Upper lobe of right lung (tissue), 1 donor: ENCODE measurements at regions not wholly inside any gene's neighbourhood (a gene's known extent, or its start where the extent isn't known, plus 50 kb on each side); places are given as distances from the start of the nearest gene placed in this dataset.

ENCODE experiments used
- ATAC-seq: fragments of 200-7000 bp; cut with Tn5 transposase; one replicate; pipeline ENCODE4 v1.9.1; 2020; ENCODE audit warnings: mild to moderate bottlenecking, moderate library complexity
- DNase-seq: peaks from one replicate; pipeline ENCODE4 v3.0.0-alpha.2; 2020
- H3K27ac ChIP-seq: fragments of 200-600 bp; one replicate; pipeline ENCODE4 v1.8.0; 2022
- H3K27me3 ChIP-seq: fragments of 200-600 bp; one replicate; pipeline ENCODE4 v1.8.0; 2022; ENCODE audit warnings: mild to moderate bottlenecking
- H3K36me3 ChIP-seq: fragments of 200-600 bp; one replicate; pipeline ENCODE4 v1.8.0; 2022
- H3K4me1 ChIP-seq: fragments of 200-600 bp; one replicate; pipeline ENCODE4 v1.8.0; 2022
- H3K4me3 ChIP-seq: fragments of 200-600 bp; one replicate; pipeline ENCODE4 v1.8.0; 2022; ENCODE audit warnings: mild to moderate bottlenecking
- H3K9me3 ChIP-seq: fragments of 200-600 bp; one replicate; pipeline ENCODE4 v1.8.0; 2022
- intact Hi-C: fragments of 100-400 bp; cut with DNase I; formaldehyde crosslinking; loops from one replicate; pipeline ENCODE4 v1.11.0; 2022
- TF ChIP-seq, protein P1 (sequence below): fragments of 200-600 bp; IDR thresholded peaks from one replicate; pipeline ENCODE4 v1.8.0; 2022; ENCODE audit warnings: antibody characterized with exemption
- donor health status: DM: no; HTN: yes; CAD: no; lungs with severe emphysema.

DNA sequence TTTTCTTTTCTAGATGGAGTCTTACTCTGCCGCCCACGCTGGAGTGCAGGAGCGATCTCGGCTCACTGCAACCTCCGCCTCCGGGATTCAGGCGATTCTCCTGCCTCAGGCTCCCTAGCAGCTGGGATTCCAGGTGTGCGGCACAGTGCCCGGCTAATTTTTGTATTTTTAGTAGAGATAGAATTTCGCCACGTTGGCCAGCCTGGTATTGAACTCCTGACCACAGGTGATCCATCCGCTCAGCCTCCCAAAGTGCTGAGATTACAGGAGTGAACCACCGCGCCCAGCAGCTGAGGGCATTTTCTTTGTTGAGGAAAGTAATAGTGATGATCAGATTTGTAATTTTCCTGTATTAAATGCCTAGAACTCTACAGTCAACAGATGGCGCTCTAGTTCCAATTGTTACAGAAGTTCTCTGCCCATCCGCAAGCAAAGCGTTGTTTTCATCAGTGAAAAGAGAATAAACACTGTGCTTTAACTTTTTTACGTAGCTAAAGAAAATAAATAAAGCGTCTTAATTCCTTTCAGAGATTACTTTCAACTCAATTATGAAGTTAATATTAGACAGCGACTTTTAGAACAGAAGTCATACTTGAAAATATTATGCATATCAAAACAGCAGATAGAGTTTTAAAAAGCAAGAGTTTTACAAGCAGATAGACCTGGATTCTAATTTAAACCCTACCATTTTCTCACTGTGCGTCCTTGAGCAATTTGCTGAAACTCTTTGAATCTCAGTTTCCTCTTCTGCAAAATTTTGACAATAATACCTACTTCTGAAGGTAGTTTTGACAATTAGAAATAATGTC lies 335.1 kb downstream of the DUSP6 start:
- intact Hi-C loops = no loop called here
- Histone ChIP-seq H3K36me3 (no peaks in the 10 kb centered on the region), H3K4me1 (no peaks in the 10 kb centered on the region), H3K4me3 (no peak overlapping the region), H3K9me3 (no peaks in the 10 kb centered on the region), H3K27ac (no peak overlapping the region), H3K27me3 (no peaks in the 10 kb centered on the region)
- TF ChIP-seq, protein P1, sequence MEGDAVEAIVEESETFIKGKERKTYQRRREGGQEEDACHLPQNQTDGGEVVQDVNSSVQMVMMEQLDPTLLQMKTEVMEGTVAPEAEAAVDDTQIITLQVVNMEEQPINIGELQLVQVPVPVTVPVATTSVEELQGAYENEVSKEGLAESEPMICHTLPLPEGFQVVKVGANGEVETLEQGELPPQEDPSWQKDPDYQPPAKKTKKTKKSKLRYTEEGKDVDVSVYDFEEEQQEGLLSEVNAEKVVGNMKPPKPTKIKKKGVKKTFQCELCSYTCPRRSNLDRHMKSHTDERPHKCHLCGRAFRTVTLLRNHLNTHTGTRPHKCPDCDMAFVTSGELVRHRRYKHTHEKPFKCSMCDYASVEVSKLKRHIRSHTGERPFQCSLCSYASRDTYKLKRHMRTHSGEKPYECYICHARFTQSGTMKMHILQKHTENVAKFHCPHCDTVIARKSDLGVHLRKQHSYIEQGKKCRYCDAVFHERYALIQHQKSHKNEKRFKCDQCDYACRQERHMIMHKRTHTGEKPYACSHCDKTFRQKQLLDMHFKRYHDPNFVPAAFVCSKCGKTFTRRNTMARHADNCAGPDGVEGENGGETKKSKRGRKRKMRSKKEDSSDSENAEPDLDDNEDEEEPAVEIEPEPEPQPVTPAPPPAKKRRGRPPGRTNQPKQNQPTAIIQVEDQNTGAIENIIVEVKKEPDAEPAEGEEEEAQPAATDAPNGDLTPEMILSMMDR = peak; percentile 76
- peak; percentile 73 for ATAC-seq
- peak; percentile 59 for DNase-seq

DNA sequence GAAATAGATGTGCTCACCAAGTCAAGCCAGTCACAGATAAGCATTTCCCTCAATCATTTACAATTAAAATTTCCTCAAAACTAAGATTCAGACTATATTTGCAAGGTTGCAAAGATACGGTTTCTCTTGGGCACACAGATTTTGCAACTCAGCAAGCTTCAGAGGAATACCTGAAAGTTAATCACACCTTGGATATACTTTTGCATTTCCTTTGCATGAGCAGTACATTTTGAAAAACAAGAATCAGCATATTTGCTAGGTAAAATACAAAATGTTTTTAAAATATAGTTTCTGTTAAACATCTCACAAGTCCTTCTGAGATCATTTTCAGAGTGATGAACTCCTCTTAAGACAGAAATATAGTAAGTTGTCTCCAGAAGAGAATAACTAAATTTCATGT lies 336.9 kb downstream of the DUSP6 start:
- intact Hi-C loops = no loop called here
- Histone ChIP-seq H3K4me3 (no peak overlapping the region), H3K4me1 (no peaks in the 10 kb centered on the region), H3K27me3 (no peaks in the 10 kb centered on the region), H3K36me3 (no peaks in the 10 kb centered on the region), H3K9me3 (no peaks in the 10 kb centered on the region), H3K27ac (no peak overlapping the region)
- DNase-seq = no peak
- ATAC-seq = no peak
- TF ChIP-seq, protein P1 = no peak

DNA sequence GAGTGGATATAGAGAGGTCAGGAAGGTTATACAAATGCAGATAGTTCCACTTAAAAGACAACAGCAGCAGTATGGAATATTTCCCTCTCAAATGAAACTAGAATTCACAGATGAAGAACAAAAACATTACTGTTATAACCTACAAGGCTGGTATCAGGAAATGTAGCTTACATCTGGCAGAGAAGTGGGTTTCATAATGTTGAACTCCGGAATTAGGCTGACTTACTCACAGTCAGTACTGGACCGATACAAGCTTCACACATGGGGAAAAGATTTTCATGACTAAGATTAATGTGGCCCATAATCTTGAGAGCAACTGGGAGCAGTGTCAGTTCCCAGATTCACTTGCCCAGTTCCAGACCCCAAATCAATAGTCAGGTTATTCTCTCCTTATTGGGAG lies 353.9 kb downstream of the DUSP6 start:
- TF ChIP-seq, protein P1 = no peak
- Histone ChIP-seq H3K4me1 (no peaks in the 10 kb centered on the region), H3K27me3 (no peaks in the 10 kb centered on the region), H3K4me3 (no peak overlapping the region), H3K9me3 (no peaks in the 10 kb centered on the region), H3K27ac (no peak overlapping the region), H3K36me3 (no peaks in the 10 kb centered on the region)
- DNase-seq (no peak), ATAC-seq (no peak)
- intact Hi-C loops = no loop called here

DNA sequence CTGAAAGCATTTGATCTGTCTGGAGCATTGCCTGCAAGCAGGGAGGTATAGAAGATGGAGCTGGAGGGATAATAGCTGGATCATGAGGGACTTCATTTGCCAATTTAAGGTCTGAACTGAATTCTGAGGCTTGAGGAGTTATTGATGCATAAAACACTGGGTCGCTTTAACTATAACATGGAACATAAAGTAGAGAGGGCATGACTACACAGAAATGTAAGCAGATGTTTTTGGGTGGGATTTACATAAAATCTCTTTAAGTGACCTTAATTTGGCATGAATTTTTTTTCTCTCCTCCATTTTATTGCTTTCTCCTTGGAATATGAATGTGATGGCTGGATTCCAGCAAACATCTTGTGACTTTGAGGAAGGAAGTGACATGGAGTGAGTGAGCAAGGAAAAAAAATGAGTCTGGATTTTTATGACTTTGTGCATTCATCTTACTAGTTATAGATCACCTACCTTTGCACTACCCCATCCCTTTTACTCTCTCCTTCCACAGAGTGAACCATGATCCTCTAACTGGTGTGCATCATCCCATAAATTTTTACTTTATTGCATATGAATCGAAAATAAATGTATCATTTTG lies 356.0 kb downstream of the DUSP6 start:
- Histone ChIP-seq H3K36me3 (no peaks in the 10 kb centered on the region), H3K4me1 (no peaks in the 10 kb centered on the region), H3K27ac (no peak overlapping the region), H3K9me3 (no peaks in the 10 kb centered on the region), H3K27me3 (no peaks in the 10 kb centered on the region), H3K4me3 (no peak overlapping the region)
- TF ChIP-seq, protein P1 = no peak
- ATAC-seq = no peak
- no peak for DNase-seq
- intact Hi-C loops = no loop called here

DNA sequence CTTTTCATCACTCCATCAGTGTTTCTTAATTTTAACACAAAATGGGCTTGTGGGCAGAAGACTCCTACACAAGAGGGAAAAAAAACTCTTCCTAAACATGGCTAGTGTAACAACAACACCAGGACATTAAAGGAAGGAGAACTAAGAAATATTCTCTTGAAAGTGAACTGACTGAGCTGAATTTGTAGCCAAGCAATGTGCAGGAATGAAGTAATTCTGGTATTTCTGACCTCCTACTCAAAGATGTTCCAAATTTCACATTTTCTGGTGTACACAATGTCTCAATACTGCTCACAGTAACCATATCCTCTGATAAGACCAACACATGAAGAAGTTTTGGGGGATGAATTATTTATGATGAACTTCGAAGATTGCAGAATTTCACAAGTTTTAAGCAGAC lies 357.3 kb downstream of the DUSP6 start:
- DNase-seq (no peak), ATAC-seq (no peak)
- no peaks in the 10 kb centered on the region for H3K27me3 ChIP-seq
- H3K9me3 ChIP-seq = no peaks in the 10 kb centered on the region
- TF ChIP-seq, protein P1 = no peak
- no peak overlapping the region for H3K4me3 ChIP-seq
- H3K4me1 ChIP-seq = no peaks in the 10 kb centered on the region
- no peak overlapping the region for H3K27ac ChIP-seq
- intact Hi-C loops = no loop called here
- no peaks in the 10 kb centered on the region for H3K36me3 ChIP-seq
